Astrocyte of the spinal cord (primary cell): ENCODE measurements at regions not wholly inside any gene's neighbourhood (a gene's known extent, or its start where the extent isn't known, plus 50 kb on each side); places are given as distances from the start of the nearest gene placed in this dataset.
"Not testable (repeated sequence)": the region's sequence is repeated elsewhere in the genome, so short reads cannot be mapped to it uniquely, and the experiment has no call there.

Experiments
- DNase-seq: peaks from one replicate; pipeline ENCODE4 v3.0.0; 2011; ENCODE audit warnings: low read depth, low spot score
- H3K4me3 ChIP-seq: 2 replicates; pipeline ENCODE4 v1.5.1; 2011; ENCODE audit warnings: low read depth, mild to moderate bottlenecking, low read length, moderate library complexity
- CTCF ChIP-seq: IDR thresholded peaks from 2 replicates; pipeline ENCODE4 v1.5.1; 2012; ENCODE audit warnings: low read depth, mild to moderate bottlenecking, low read length, inconsistent platforms
- in situ Hi-C: cut with HindIII; loops from 2 replicates; pipeline ENCODE4 v1.10.0; 2017; ENCODE audit warnings: low sequenced_read_pairs

- in situ Hi-C loops = no loop called here
- TF ChIP-seq CTCF = no peak
- H3K4me3 ChIP-seq = no peak overlapping the region
- DNase-seq = no peak
Observed at GRCh38 chr2:35831385-35831784, 524.2 kb upstream of the CRIM1 start.

GRCh38 chr2:35830833-35831232 is 524.7 kb upstream of the CRIM1 start:
- TF ChIP-seq CTCF = no peak
- no peak overlapping the region for H3K4me3 ChIP-seq
- DNase-seq = no peak
- in situ Hi-C loops = no loop called here

- no peak overlapping the region for H3K4me3 ChIP-seq
- TF ChIP-seq CTCF = no peak
- DNase-seq = no peak
- in situ Hi-C loops = no loop called here
Observed at GRCh38 chr2:35827086-35827485, 528.5 kb upstream of the CRIM1 start.

- in situ Hi-C loops = no loop called here
- no peak overlapping the region for H3K4me3 ChIP-seq
- DNase-seq = no peak
- TF ChIP-seq CTCF = no peak
Observed at GRCh38 chr2:35822716-35823115, 532.9 kb upstream of the CRIM1 start.

GRCh38 chr2:35821675-35822074 is 533.9 kb upstream of the CRIM1 start:
- H3K4me3 ChIP-seq = no peak overlapping the region
- in situ Hi-C loops = no loop called here
- no peak for DNase-seq
- no peak for TF ChIP-seq CTCF

GRCh38 chr2:35820391-35820790 is 535.2 kb upstream of the CRIM1 start:
- H3K4me3 ChIP-seq = no peak overlapping the region
- no peak for TF ChIP-seq CTCF
- in situ Hi-C loops = no loop called here
- DNase-seq = no peak

GRCh38 chr2:35819033-35819432 is 536.5 kb upstream of the CRIM1 start:
- no peak overlapping the region for H3K4me3 ChIP-seq
- in situ Hi-C loops = no loop called here
- DNase-seq = no peak
- no peak for TF ChIP-seq CTCF

GRCh38 chr2:35818359-35818758 is 537.2 kb upstream of the CRIM1 start:
- DNase-seq, in situ Hi-C loops, H3K4me3 ChIP-seq: not testable (repeated sequence)

GRCh38 chr2:35814597-35814996 is 541.0 kb upstream of the CRIM1 start:
- in situ Hi-C loops, H3K4me3 ChIP-seq, DNase-seq: not testable (repeated sequence)
